Loucy (cell line): ENCODE measurements at regions not wholly inside any gene's neighbourhood (a gene's known extent, or its start where the extent isn't known, plus 50 kb on each side); places are given as distances from the start of the nearest gene placed in this dataset.
A peak's percentile ranks its signal among the peaks of the same experiment; 100 is the strongest.

Source experiments
- H2AFZ ChIP-seq: fragments of 200-600 bp; sonication (generic); 2 replicates; pipeline ENCODE4 v1.6.0; 2016; ENCODE audit warnings: antibody characterized with exemption, mild to moderate bottlenecking, low read length, moderate library complexity
- H3F3A ChIP-seq: fragments of 200-600 bp; 2 replicates; pipeline ENCODE4 v1.6.0; 2016; ENCODE audit warnings: antibody characterized with exemption, low read depth, mild to moderate bottlenecking
- H3K27me3 ChIP-seq: fragments of 200-600 bp; sonication (generic); 2 replicates; pipeline ENCODE4 v1.6.1; 2014; ENCODE audit warnings: low read length, mild to moderate bottlenecking; ENCODE audit not compliant: insufficient read depth, poor library complexity, severe bottlenecking
- H3K36me3 ChIP-seq: fragments of 200-600 bp; sonication (generic); 2 replicates; pipeline ENCODE4 v1.6.1; 2016; ENCODE audit warnings: low read length; ENCODE audit not compliant: insufficient read depth
- H3K4me1 ChIP-seq: fragments of 200-600 bp; sonication (generic); 2 replicates; pipeline ENCODE4 v1.5.1; 2014; ENCODE audit warnings: low read length, mild to moderate bottlenecking; ENCODE audit not compliant: insufficient read depth, poor library complexity, severe bottlenecking
- H3K4me2 ChIP-seq: fragments of 200-600 bp; sonication (generic); 2 replicates; pipeline ENCODE4 v1.6.0; 2014; ENCODE audit warnings: antibody characterized with exemption, low read length, low read depth, mild to moderate bottlenecking; ENCODE audit not compliant: poor library complexity, severe bottlenecking
- H3K4me3 ChIP-seq: fragments of 200-600 bp; sonication (generic); 2 replicates; pipeline ENCODE4 v1.5.1; 2014; ENCODE audit warnings: low read length, mild to moderate bottlenecking, mixed read lengths; ENCODE audit not compliant: poor library complexity, severe bottlenecking
- H3K79me2 ChIP-seq: fragments of 200-600 bp; sonication (generic); 2 replicates; pipeline ENCODE4 v1.6.1; 2014; ENCODE audit warnings: low read length; ENCODE audit not compliant: insufficient read depth
- H3K9ac ChIP-seq: fragments of 200-600 bp; sonication (generic); 2 replicates; pipeline ENCODE4 v1.6.0; 2014; ENCODE audit warnings: mild to moderate bottlenecking, low read depth, low read length, moderate library complexity; ENCODE audit not compliant: poor library complexity, severe bottlenecking
- H3K9me2 ChIP-seq: fragments of 200-600 bp; sonication (generic); replicated peaks from 2 replicates; pipeline ENCODE4 v1.6.1; 2016; ENCODE audit warnings: low read depth, low read length, mixed read lengths
- H3K9me3 ChIP-seq: fragments of 200-600 bp; sonication (generic); 2 replicates; pipeline ENCODE4 v1.6.1; 2014; ENCODE audit warnings: mild to moderate bottlenecking, antibody characterized with exemption, low read length, low read depth; ENCODE audit not compliant: insufficient read depth
- H4K20me1 ChIP-seq: fragments of 200-600 bp; sonication (generic); 2 replicates; pipeline ENCODE4 v1.6.0; 2014; ENCODE audit warnings: antibody characterized with exemption, low read length, mild to moderate bottlenecking; ENCODE audit not compliant: insufficient read depth, poor library complexity, severe bottlenecking
- CTCF ChIP-seq: fragments of 200-600 bp; sonication (generic); conservative IDR thresholded peaks from 2 replicates; pipeline ENCODE4 v1.5.1; 2014; ENCODE audit warnings: mild to moderate bottlenecking, antibody characterized with exemption, low read length
- EZH2phosphoT487 ChIP-seq: fragments of 200-600 bp; IDR thresholded peaks from 2 replicates; pipeline ENCODE4 v1.6.1; 2018; ENCODE audit warnings: antibody characterized with exemption, mild to moderate bottlenecking, moderate library complexity, borderline replicate concordance

- Histone ChIP-seq H3K79me2 (no peaks in the 10 kb centered on the region), H3K36me3 (no peaks in the 10 kb centered on the region), H3K4me2 (no peak overlapping the region), H3K4me3 (no peak overlapping the region), H3K9me2 (no peaks in the 10 kb centered on the region), H2AFZ (peak overlapping the region; percentile 47; the same call in 1 of the 2 replicates), H3K9ac (no peak overlapping the region), H4K20me1 (no peaks in the 10 kb centered on the region), H3K4me1 (peaks cover 14% of the 10 kb centered on the region), H3K9me3 (0 out of 2 replicates have a peak, but pooled peaks cover 3% of the 10 kb centered on the region), H3F3A (no peaks in the 10 kb centered on the region), H3K27me3 (no peaks in the 10 kb centered on the region)
- TF ChIP-seq EZH2phosphoT487 (no peak), CTCF (no peak)
These were observed 577.9 kb downstream of the LMO7 start for GRCh38 chr13:76214001-76214400.

GRCh38 chr13:76213423-76213904 is 577.3 kb downstream of the LMO7 start:
- H3K4me1 ChIP-seq: peaks cover 14% of the 10 kb centered on the region
- H3K4me3 ChIP-seq: no peak overlapping the region
- 0 out of 2 replicates have a peak, but pooled peaks cover 3% of the 10 kb centered on the region for H3K9me3 ChIP-seq
- H3K79me2 ChIP-seq: no peaks in the 10 kb centered on the region
- H3K9me2 ChIP-seq: no peaks in the 10 kb centered on the region
- no peak overlapping the region for H3K9ac ChIP-seq
- H4K20me1 ChIP-seq: no peaks in the 10 kb centered on the region
- H3K36me3 ChIP-seq: no peaks in the 10 kb centered on the region
- no peaks in the 10 kb centered on the region for H3K27me3 ChIP-seq
- H2AFZ ChIP-seq: peak overlapping the region; percentile 47
- no peak for TF ChIP-seq EZH2phosphoT487
- TF ChIP-seq CTCF: no peak
- no peaks in the 10 kb centered on the region for H3F3A ChIP-seq
- H3K4me2 ChIP-seq: peak overlapping the region; percentile 33

- Histone ChIP-seq H3K4me2 (no peak overlapping the region), H3K4me1 (peaks cover 14% of the 10 kb centered on the region), H3F3A (no peaks in the 10 kb centered on the region), H3K9me2 (no peaks in the 10 kb centered on the region), H3K79me2 (no peaks in the 10 kb centered on the region), H4K20me1 (no peaks in the 10 kb centered on the region), H3K4me3 (no peak overlapping the region), H3K27me3 (no peaks in the 10 kb centered on the region), H3K9ac (no peak overlapping the region), H3K9me3 (0 out of 2 replicates have a peak, but pooled peaks cover 3% of the 10 kb centered on the region), H2AFZ (no peak overlapping the region), H3K36me3 (no peaks in the 10 kb centered on the region)
- TF ChIP-seq CTCF (no peak), EZH2phosphoT487 (no peak)
These were observed 574.1 kb downstream of the LMO7 start for GRCh38 chr13:76210262-76210661.
